Caco-2 (cell line): ENCODE measurements at regions not wholly inside any gene's neighbourhood (a gene's known extent, or its start where the extent isn't known, plus 50 kb on each side); places are given as distances from the start of the nearest gene placed in this dataset.

ENCODE experiments used
- BruUV-seq: library from RNA; stranded (reverse); fragments of 400-500 nt; replicated peaks from 2 replicates; lab custom pipeline; 2021; lab: Mats Ljungman, UMichigan
- CTCF ChIA-PET: fragments of 300-600 bp; sonication (Branson Sonifier 250); formaldehyde crosslinking; loops from one replicate; lab custom pipeline; 2022; ENCODE audit warnings: antibody characterized with exemption; lab: Charles Lee
- POLR2A ChIA-PET: fragments of 300-600 bp; sonication (Branson Sonifier 250); formaldehyde crosslinking; loops from one replicate; lab custom pipeline; 2022; ENCODE audit warnings: antibody characterized with exemption; lab: Charles Lee
- DNase-seq, 2 experiments: peaks; one replicate each; pipeline versions ENCODE4 v3.0.0 to v3.0.0-alpha.2; 2020 to 2022
- H3K27me3 ChIP-seq: replicated peaks from 2 replicates; pipeline ENCODE4 v1.6.0; 2011; ENCODE audit warnings: low read length; ENCODE audit not compliant: control insufficient read depth, insufficient read depth
- H3K36me3 ChIP-seq: 2 replicates; pipeline ENCODE4 v1.5.1; 2011; ENCODE audit warnings: low read length; ENCODE audit not compliant: control insufficient read depth, insufficient read depth
- H3K4me1 ChIP-seq: fragments of 250-450 bp; sonication (Bioruptor Pico); 2 replicates; pipeline ENCODE4 v1.5.1; 2020; ENCODE audit warnings: mild to moderate bottlenecking
- H3K4me3 ChIP-seq: 2 replicates; pipeline ENCODE4 v1.5.1; 2011; ENCODE audit warnings: low read depth, mild to moderate bottlenecking, control low read depth, low read length
- H3K9me3 ChIP-seq: fragments of 250-450 bp; sonication (Bioruptor Pico); 2 replicates; pipeline ENCODE4 v1.5.1; 2020; ENCODE audit warnings: mild to moderate bottlenecking, moderate library complexity
- H3K27ac Mint-ChIP-seq: one replicate; pipeline ENCODE4 v1.8.0; 2022; ENCODE audit warnings: mixed read lengths; ENCODE audit not compliant: unreplicated experiment
- H3K27me3 Mint-ChIP-seq: one replicate; pipeline ENCODE4 v1.8.0; 2022; ENCODE audit warnings: mixed read lengths; ENCODE audit not compliant: insufficient read depth, unreplicated experiment
- H3K36me3 Mint-ChIP-seq: one replicate; pipeline ENCODE4 v1.8.0; 2022; ENCODE audit warnings: mild to moderate bottlenecking, mixed read lengths; ENCODE audit not compliant: insufficient read depth, unreplicated experiment
- H3K4me1 Mint-ChIP-seq: one replicate; pipeline ENCODE4 v1.8.0; 2022; ENCODE audit warnings: low read depth, mixed read lengths; ENCODE audit not compliant: unreplicated experiment
- H3K4me3 Mint-ChIP-seq: one replicate; pipeline ENCODE4 v1.8.0; 2022; ENCODE audit warnings: mild to moderate bottlenecking, moderate library complexity, mixed read lengths; ENCODE audit not compliant: unreplicated experiment
- H3K9me3 Mint-ChIP-seq: one replicate; pipeline ENCODE4 v1.8.0; 2022; ENCODE audit warnings: mixed read lengths; ENCODE audit not compliant: unreplicated experiment
- CTCF ChIP-seq, 2 experiments: fragments of 200-600 bp in 1 of 2; IDR thresholded peaks; 1 replicate in 1 of 2; 2 replicates in 1 of 2; pipeline versions ENCODE4 v1.5.1 to v1.8.0; 2011 to 2022; ENCODE audit warnings: antibody characterized with exemption in 1 of 2, control low read depth in 1 of 2, inconsistent platforms in 1 of 2, low read depth in 1 of 2, low read length in 1 of 2, mild to moderate bottlenecking in 1 of 2, moderate library complexity in 1 of 2; ENCODE audit not compliant: insufficient read depth in 1 of 2, severe bottlenecking in 1 of 2, unreplicated experiment in 1 of 2
- intact Hi-C: fragments of 100-400 bp; cut with micrococcal nuclease; formaldehyde crosslinking; loops from one replicate; pipeline ENCODE4 v1.10.0; 2022; ENCODE audit not compliant: unreplicated experiment

- Mint-ChIP-seq H3K36me3 (no peaks in the 10 kb centered on the region), H3K27ac (no peak overlapping the region), H3K9me3 (no peaks in the 10 kb centered on the region), H3K27me3 (peaks cover 3% of the 10 kb centered on the region), H3K4me3 (no peak overlapping the region), H3K4me1 (no peaks in the 10 kb centered on the region)
- intact Hi-C loops: no loop called here
- ChIA-PET CTCF (no interaction called here), POLR2A (no interaction called here)
- DNase-seq: no peak
- H3K9me3 ChIP-seq: no peaks in the 10 kb centered on the region
- H3K4me3 ChIP-seq: no peak overlapping the region
- no peaks in the 10 kb centered on the region for H3K27me3 ChIP-seq
- no peaks in the 10 kb centered on the region for H3K36me3 ChIP-seq
- BruUV-seq: no TSS peak
- no peak for TF ChIP-seq CTCF (IDR thresholded peaks at IDR 0.05; ENCODE audit: insufficient read depth in 1 of 2, low read depth in 1 of 2, low read length in 1 of 2, severe bottlenecking in 1 of 2, unreplicated experiment in 1 of 2)
- no peaks in the 10 kb centered on the region for H3K4me1 ChIP-seq
These were observed 118.3 kb upstream of the FRG1 start for GRCh38 chr4:189822326-189822725.

DNA sequence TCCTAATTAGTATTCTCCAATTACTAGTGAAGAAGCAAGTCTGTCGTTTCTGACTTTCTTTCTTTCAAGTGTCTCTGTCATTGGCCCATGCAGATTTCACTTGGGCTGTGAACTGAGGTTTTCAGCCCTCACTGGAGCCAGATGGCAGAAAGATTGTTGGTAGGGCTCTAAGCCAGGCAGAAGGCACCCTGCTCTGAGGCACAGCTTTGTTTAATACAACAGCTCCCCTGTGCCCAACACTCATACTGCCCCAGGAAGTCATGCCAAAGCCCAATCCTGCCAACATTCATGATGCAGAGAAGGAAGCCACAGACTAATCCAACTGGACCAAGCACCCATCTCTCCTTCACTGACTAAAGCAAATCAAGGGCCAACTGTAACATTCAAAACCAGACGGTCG is 117.1 kb upstream of the FRG1 start:
- H3K27me3 Mint-ChIP-seq: peaks cover 6% of the 10 kb centered on the region
- CTCF ChIA-PET: no interaction called here
- no peaks in the 10 kb centered on the region for H3K4me1 ChIP-seq
- no peaks in the 10 kb centered on the region for H3K9me3 ChIP-seq
- no peak for TF ChIP-seq CTCF (IDR thresholded peaks at IDR 0.05; ENCODE audit: insufficient read depth in 1 of 2, low read depth in 1 of 2, low read length in 1 of 2, severe bottlenecking in 1 of 2, unreplicated experiment in 1 of 2)
- no peaks in the 10 kb centered on the region for H3K36me3 ChIP-seq
- H3K4me3 ChIP-seq: no peak overlapping the region
- no peak overlapping the region for H3K27ac Mint-ChIP-seq
- H3K36me3 Mint-ChIP-seq: no peaks in the 10 kb centered on the region
- intact Hi-C loops: no loop called here
- no peaks in the 10 kb centered on the region for H3K9me3 Mint-ChIP-seq
- DNase-seq: no peak
- no peaks in the 10 kb centered on the region for H3K27me3 ChIP-seq
- BruUV-seq: no TSS peak
- H3K4me1 Mint-ChIP-seq: no peaks in the 10 kb centered on the region
- H3K4me3 Mint-ChIP-seq: no peak overlapping the region
- POLR2A ChIA-PET: no interaction called here

GRCh38 chr4:189825466-189825865 is 115.2 kb upstream of the FRG1 start:
- no peak overlapping the region for H3K27ac Mint-ChIP-seq
- H3K4me1 ChIP-seq: no peaks in the 10 kb centered on the region
- no peak for DNase-seq
- CTCF ChIA-PET: no interaction called here
- intact Hi-C loops: no loop called here
- no peaks in the 10 kb centered on the region for H3K9me3 ChIP-seq
- H3K36me3 Mint-ChIP-seq: no peaks in the 10 kb centered on the region
- H3K4me1 Mint-ChIP-seq: no peaks in the 10 kb centered on the region
- peaks cover 21% of the 10 kb centered on the region for H3K27me3 Mint-ChIP-seq
- no peaks in the 10 kb centered on the region for H3K36me3 ChIP-seq
- no peak overlapping the region for H3K4me3 Mint-ChIP-seq
- H3K27me3 ChIP-seq: no peaks in the 10 kb centered on the region
- TF ChIP-seq CTCF (IDR thresholded peaks at IDR 0.05; ENCODE audit: insufficient read depth in 1 of 2, low read depth in 1 of 2, low read length in 1 of 2, severe bottlenecking in 1 of 2, unreplicated experiment in 1 of 2): no peak
- POLR2A ChIA-PET: no interaction called here
- no peaks in the 10 kb centered on the region for H3K9me3 Mint-ChIP-seq
- no TSS peak for BruUV-seq
- H3K4me3 ChIP-seq: no peak overlapping the region
